ENCODE measurements at regions not wholly inside any gene's neighbourhood (a gene's known extent, or its start where the extent isn't known, plus 50 kb on each side); places are given as distances from the start of the nearest gene placed in this dataset.

- TF ChIP-seq CTCF (IDR thresholded peaks at IDR 0.05) (no peak), POLR2A (IDR thresholded peaks at IDR 0.05) (no peak)
These were observed 99.7 kb downstream of the RFLNA start for GRCh38 chr12:124394462-124395128.
